Endothelial cell (in vitro differentiated cells): ENCODE measurements at regions not wholly inside any gene's neighbourhood (a gene's known extent, or its start where the extent isn't known, plus 50 kb on each side); places are given as distances from the start of the nearest gene placed in this dataset.

ENCODE experiments used
- DNase-seq: peaks from one replicate; pipeline ENCODE4 v3.0.0; 2021; ENCODE audit warnings: low spot score
- H3K27ac Mint-ChIP-seq: one replicate; pipeline ENCODE4 v1.8.0; 2021; ENCODE audit warnings: mixed read lengths, inconsistent platforms; ENCODE audit not compliant: unreplicated experiment
- H3K27me3 Mint-ChIP-seq: one replicate; pipeline ENCODE4 v1.8.0; 2021; ENCODE audit warnings: mild to moderate bottlenecking, moderate library complexity, mixed read lengths, inconsistent platforms; ENCODE audit not compliant: unreplicated experiment
- H3K36me3 Mint-ChIP-seq: one replicate; pipeline ENCODE4 v1.8.0; 2021; ENCODE audit warnings: mild to moderate bottlenecking, low read depth, mixed read lengths, inconsistent platforms; ENCODE audit not compliant: unreplicated experiment
- H3K4me1 Mint-ChIP-seq: one replicate; pipeline ENCODE4 v1.8.0; 2021; ENCODE audit warnings: mild to moderate bottlenecking, mixed read lengths, inconsistent platforms; ENCODE audit not compliant: unreplicated experiment
- H3K4me3 Mint-ChIP-seq: one replicate; pipeline ENCODE4 v1.8.0; 2021; ENCODE audit warnings: mild to moderate bottlenecking, mixed read lengths, inconsistent platforms; ENCODE audit not compliant: unreplicated experiment
- H3K9me3 Mint-ChIP-seq: one replicate; pipeline ENCODE4 v1.8.0; 2021; ENCODE audit warnings: mixed read lengths, inconsistent platforms; ENCODE audit not compliant: unreplicated experiment
- CTCF ChIP-seq: fragments of 200-600 bp; sonication (generic); IDR thresholded peaks from one replicate; pipeline ENCODE4 v1.5.0; 2021; ENCODE audit warnings: antibody characterized with exemption; ENCODE audit not compliant: unreplicated experiment

- H3K27me3 Mint-ChIP-seq: no peaks in the 10 kb centered on the region
- H3K4me3 Mint-ChIP-seq: no peak overlapping the region
- H3K36me3 Mint-ChIP-seq: peaks cover 6% of the 10 kb centered on the region
- no peak for TF ChIP-seq CTCF
- no peaks in the 10 kb centered on the region for H3K4me1 Mint-ChIP-seq
- H3K9me3 Mint-ChIP-seq: no peaks in the 10 kb centered on the region
- no peak overlapping the region for H3K27ac Mint-ChIP-seq
- no peak for DNase-seq
Observed at GRCh38 chr5:78698191-78698791, 49.7 kb upstream of the LHFPL2 start.
